Common myeloid progenitor, CD34-positive (primary cell): ENCODE measurements at regions not wholly inside any gene's neighbourhood (a gene's known extent, or its start where the extent isn't known, plus 50 kb on each side); places are given as distances from the start of the nearest gene placed in this dataset.

Experiments
- CTCF ChIA-PET: fragments of 350-600 bp; sonication (Branson Sonifier 250); formaldehyde crosslinking; loops from one replicate; lab custom pipeline; 2021; ENCODE audit warnings: antibody characterized with exemption; lab: Charles Lee
- POLR2A ChIA-PET: fragments of 350-600 bp; sonication (Branson Sonifier 250); formaldehyde crosslinking; loops from one replicate; lab custom pipeline; 2021; ENCODE audit warnings: antibody characterized with exemption; lab: Charles Lee
- DNase-seq, 3 donors: peaks; one replicate each; pipeline versions ENCODE4 v3.0.0 to v3.0.0-alpha.2; 2013
- H3K27ac ChIP-seq, 2 experiments: 1 replicate in 1 of 2; 2 replicates in 1 of 2; pipeline ENCODE4 v1.7.0; 2013; ENCODE audit warnings: inconsistent platforms in 2 of 2, low read length in 2 of 2, mild to moderate bottlenecking in 2 of 2, low read depth in 1 of 2, moderate library complexity in 1 of 2; ENCODE audit not compliant: severe bottlenecking in 2 of 2, insufficient read depth in 1 of 2, poor library complexity in 1 of 2
- H3K27me3 ChIP-seq, 5 experiments: replicated peaks in 2 of 5; 1 replicate in 3 of 5; 2 replicates in 2 of 5; pipeline versions ENCODE4 v1.6.1 to v1.7.0; 2013; ENCODE audit warnings: low read length in 4 of 5, mild to moderate bottlenecking in 2 of 5, moderate library complexity in 2 of 5, inconsistent platforms in 1 of 5; ENCODE audit not compliant: insufficient read depth in 5 of 5, control insufficient read depth in 4 of 5
- H3K36me3 ChIP-seq, 4 experiments: 1 replicate in 2 of 4; 2 replicates in 2 of 4; pipeline versions ENCODE4 v1.6.1 to v1.7.0; 2013; ENCODE audit warnings: low read length in 3 of 4, control low read depth in 1 of 4, mild to moderate bottlenecking in 1 of 4; ENCODE audit not compliant: control insufficient read depth in 4 of 4, insufficient read depth in 4 of 4
- H3K4me1 ChIP-seq, 4 experiments: 1 replicate in 3 of 4; 2 replicates in 1 of 4; pipeline versions ENCODE4 v1.6.1 to v1.7.1; 2013; ENCODE audit warnings: low read length in 3 of 4, mild to moderate bottlenecking in 3 of 4, control low read depth in 1 of 4, inconsistent platforms in 1 of 4, moderate library complexity in 1 of 4; ENCODE audit not compliant: control insufficient read depth in 4 of 4, insufficient read depth in 4 of 4; ENCODE audit errors: control extremely low read depth in 1 of 4
- H3K4me3 ChIP-seq, 7 experiments: 1 replicate in 4 of 7; 2 replicates in 3 of 7; pipeline versions ENCODE4 v1.5.1 to v1.7.0; 2013; ENCODE audit warnings: mild to moderate bottlenecking in 7 of 7, low read length in 6 of 7, moderate library complexity in 6 of 7, inconsistent platforms in 2 of 7, low read depth in 2 of 7, control low read depth in 1 of 7; ENCODE audit not compliant: insufficient read depth in 4 of 7, control insufficient read depth in 1 of 7; ENCODE audit errors: extremely low read depth in 1 of 7
- H3K9me3 ChIP-seq, 5 experiments: 1 replicate in 4 of 5; 2 replicates in 1 of 5; pipeline versions ENCODE4 v1.6.1 to v1.7.1; 2013; ENCODE audit warnings: low read length in 4 of 5, mild to moderate bottlenecking in 2 of 5, inconsistent platforms in 1 of 5, low read depth in 1 of 5, moderate library complexity in 1 of 5; ENCODE audit not compliant: control insufficient read depth in 4 of 5, insufficient read depth in 2 of 5; ENCODE audit errors: control extremely low read depth in 1 of 5
- WGBS: methylation state at CpG from one replicate; pipeline ENCODE4 v1.1.5; 2013; ENCODE audit not compliant: insufficient coverage; 5-methylcytosine and 5-hydroxymethylcytosine counted together

DNA sequence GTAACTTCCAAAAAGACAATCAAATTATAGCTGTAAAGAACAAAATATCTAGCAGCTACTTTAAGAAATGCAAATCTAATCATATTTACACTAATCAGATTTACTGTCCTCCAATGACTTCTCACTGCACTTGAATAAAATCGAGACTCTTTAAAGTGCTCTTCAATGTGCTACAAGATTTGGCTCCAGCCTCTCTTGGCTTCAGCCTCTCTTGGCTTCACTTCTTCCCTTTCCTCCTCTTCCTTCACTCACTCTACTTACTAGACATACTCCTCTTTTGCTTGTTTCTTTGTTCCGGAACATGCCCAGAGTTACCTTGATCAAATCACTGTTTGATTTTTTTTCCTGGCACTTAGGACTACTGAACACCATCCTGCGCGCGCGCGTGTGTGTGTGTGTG is 495.4 kb downstream of the LMO7 start:
- Histone ChIP-seq H3K36me3 (no peaks in the 10 kb centered on the region), H3K9me3 (peaks cover 0 to 2% (median 0%) of the 10 kb centered on the region in 5 experiments), H3K4me3 (no peak overlapping the region), H3K4me1 (no peaks in the 10 kb centered on the region), H3K27me3 (no peaks in the 10 kb centered on the region), H3K27ac (no peak overlapping the region)
- CTCF ChIA-PET, result no interaction called here
- WGBS, result 100% methylated on average over 1 of the region's 7 CpGs
- POLR2A ChIA-PET, result no interaction called here
- no peak for DNase-seq

DNA sequence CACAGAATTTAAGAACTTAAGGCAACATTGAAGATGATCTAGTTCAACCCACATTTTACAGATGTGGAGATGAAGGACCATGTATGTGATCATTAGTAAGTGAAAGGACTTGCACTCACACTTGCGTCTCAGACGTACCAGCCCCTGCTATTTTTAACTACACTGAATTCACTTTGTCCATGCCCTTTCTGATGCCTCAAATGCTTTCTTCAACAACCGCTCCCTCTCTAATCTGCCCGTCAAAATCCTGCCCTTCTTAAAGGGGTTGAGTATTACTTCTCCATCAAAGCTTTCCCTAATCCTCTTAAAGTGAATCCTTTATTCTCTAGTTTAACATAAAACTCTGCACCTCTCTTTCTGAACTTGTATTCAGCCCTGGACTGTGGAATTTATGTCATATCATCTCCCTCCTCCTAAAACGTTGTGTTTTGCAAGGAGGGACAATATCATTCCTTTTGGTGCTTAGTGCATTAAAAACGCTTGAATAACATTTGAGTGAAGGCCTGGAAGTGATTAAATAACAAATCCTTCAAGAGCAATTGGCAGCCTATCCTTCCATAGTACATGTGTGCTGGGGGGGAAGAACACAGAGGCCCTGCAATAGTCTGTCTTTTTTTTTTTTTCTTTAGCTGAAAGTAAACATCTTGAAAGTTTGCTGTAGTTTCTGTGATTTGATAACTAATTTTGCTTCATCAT is 493.3 kb downstream of the LMO7 start:
- H3K27me3 ChIP-seq, result no peaks in the 10 kb centered on the region
- H3K9me3 ChIP-seq, result peaks cover 0 to 8% (median 1%) of the 10 kb centered on the region in 5 experiments
- no peaks in the 10 kb centered on the region for H3K36me3 ChIP-seq
- H3K4me3 ChIP-seq, result no peak overlapping the region
- H3K27ac ChIP-seq, result no peak overlapping the region
- ChIA-PET CTCF (no interaction called here), POLR2A (no interaction called here)
- WGBS, result 100% methylated on average over 4 of the region's 6 CpGs
- H3K4me1 ChIP-seq, result no peaks in the 10 kb centered on the region
- DNase-seq, result no peak

DNA sequence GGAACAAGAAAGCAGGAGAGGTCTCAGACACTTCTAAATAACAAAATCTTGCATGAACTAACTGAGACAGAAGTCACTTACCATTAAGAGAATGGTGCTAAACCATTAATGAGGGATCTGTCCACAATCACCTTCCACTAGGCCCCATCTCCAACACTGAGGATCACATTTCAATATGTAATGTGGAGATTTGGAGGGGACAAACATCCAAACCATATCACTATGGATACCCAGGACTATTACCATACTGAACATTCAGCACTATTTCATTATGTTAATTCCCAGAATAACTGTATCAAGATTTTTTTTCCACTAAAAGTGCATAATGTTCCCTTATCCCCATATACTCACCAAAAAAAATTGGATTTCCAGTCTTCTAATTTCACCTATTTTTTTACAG is 491.8 kb downstream of the LMO7 start:
- no peak overlapping the region for H3K27ac ChIP-seq
- no peaks in the 10 kb centered on the region for H3K36me3 ChIP-seq
- DNase-seq, result no peak
- H3K27me3 ChIP-seq, result no peaks in the 10 kb centered on the region
- ChIA-PET CTCF (no interaction called here), POLR2A (no interaction called here)
- H3K4me1 ChIP-seq, result no peaks in the 10 kb centered on the region
- H3K9me3 ChIP-seq, result peaks cover 0 to 20% (median 7%) of the 10 kb centered on the region in 5 experiments
- H3K4me3 ChIP-seq, result no peak overlapping the region

DNA sequence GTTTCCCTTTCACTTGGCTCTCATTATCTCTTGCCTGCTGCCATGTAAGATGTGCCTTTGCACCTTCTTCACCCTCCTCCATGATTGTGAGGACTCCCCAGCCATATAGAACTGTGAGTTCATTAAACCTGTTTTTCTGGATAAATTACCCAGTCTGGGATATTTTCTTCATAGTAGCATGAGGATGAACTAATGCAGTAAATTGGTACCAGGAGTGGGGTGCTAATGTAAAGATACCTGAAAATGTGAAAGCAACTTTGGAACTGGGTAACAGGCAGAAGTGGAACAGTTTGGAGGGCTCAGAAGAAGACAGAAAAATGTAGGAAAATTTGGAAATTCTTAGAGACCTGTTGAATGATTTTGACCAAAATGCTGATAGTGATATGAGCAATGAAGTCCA is 487.4 kb downstream of the LMO7 start:
- Histone ChIP-seq H3K27me3 (no peaks in the 10 kb centered on the region), H3K4me3 (no peak overlapping the region), H3K27ac (no peak overlapping the region), H3K9me3 (peaks cover 0 to 21% (median 7%) of the 10 kb centered on the region in 5 experiments), H3K36me3 (no peaks in the 10 kb centered on the region), H3K4me1 (no peaks in the 10 kb centered on the region)
- no peak for DNase-seq
- POLR2A ChIA-PET, result no interaction called here
- CTCF ChIA-PET, result no interaction called here

DNA sequence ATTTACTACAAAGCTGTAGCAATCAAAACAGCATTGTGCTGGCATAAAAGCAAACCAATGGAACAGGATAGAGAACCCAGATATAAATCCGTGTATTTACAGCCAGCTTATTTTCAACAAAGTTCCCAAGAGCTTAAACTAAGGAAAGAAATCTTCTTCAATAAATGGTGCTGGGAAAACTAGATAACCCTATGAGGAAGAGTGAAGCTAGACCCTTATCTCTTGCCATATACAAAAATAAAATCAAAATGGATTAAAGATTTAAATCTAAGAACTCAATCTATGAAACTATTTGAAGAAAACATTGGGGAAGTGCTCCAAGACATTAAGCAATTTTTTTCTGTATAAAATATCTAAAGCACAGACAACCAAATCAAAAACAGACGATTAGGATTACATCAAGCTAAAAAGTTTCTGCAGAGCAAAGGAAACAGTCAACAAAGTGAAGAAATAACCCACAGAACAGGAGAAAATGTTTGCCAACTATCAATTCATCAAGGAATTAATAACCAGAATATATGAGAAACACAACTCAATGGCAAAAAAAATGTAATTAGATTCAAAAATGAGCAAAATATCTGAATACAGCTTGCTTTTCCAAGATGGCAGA is 480.7 kb downstream of the LMO7 start:
- no peaks in the 10 kb centered on the region for H3K36me3 ChIP-seq
- no peaks in the 10 kb centered on the region for H3K27me3 ChIP-seq
- no CpG with 5 or more reads among the region's 2 CpGs for WGBS
- DNase-seq, result no peak
- no peak overlapping the region for H3K27ac ChIP-seq
- ChIA-PET CTCF (no interaction called here), POLR2A (no interaction called here)
- H3K4me3 ChIP-seq, result no peak overlapping the region
- peaks cover 0 to 6% (median 2%) of the 10 kb centered on the region in 5 experiments for H3K9me3 ChIP-seq
- no peaks in the 10 kb centered on the region for H3K4me1 ChIP-seq

DNA sequence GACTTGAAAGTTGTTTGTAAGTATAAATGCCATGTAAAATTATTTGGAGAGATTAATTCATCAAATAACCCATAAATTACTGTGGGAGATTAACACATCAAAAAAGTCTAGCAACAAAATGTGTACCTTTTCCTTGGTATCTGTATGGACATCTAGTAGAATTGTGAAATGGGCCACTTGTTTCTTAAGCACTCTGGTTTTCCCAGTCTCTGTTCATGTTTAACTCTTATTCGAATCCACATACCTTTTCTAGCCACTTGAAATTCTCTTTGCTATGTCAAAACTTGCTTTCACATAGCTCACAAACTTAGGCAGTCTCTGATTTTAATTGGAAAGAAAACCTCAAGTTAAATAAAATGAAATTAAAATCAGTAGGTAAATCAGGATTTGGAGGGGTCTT is 470.6 kb downstream of the LMO7 start:
- Histone ChIP-seq H3K27ac (no peak overlapping the region), H3K4me1 (no peaks in the 10 kb centered on the region), H3K9me3 (no peaks in the 10 kb centered on the region), H3K4me3 (no peak overlapping the region), H3K27me3 (no peaks in the 10 kb centered on the region), H3K36me3 (no peaks in the 10 kb centered on the region)
- ChIA-PET POLR2A (no interaction called here), CTCF (no interaction called here)
- no peak for DNase-seq
- no CpG with 5 or more reads among the region's 1 CpG for WGBS

DNA sequence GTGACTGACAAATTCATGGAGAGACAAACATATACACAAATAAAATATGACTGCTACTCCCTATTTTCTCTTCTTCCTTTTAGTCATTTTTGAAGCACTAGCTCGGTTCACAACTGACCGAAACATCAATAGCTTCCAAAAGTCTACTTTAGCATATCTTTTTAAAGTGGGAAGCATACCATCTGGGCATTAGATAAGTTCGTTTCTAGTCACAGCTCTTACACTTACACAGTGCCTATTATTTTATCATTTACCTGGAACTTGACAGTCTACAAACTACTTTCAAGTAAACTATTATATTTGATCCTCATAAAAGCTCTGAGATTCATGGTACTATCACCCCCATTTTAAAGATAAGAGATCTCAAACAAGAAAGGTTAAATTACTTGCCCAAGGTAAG is 458.5 kb downstream of the LMO7 start:
- Histone ChIP-seq H3K27me3 (no peaks in the 10 kb centered on the region), H3K4me3 (no peak overlapping the region), H3K36me3 (no peaks in the 10 kb centered on the region), H3K9me3 (no peaks in the 10 kb centered on the region), H3K4me1 (no peaks in the 10 kb centered on the region), H3K27ac (no peak overlapping the region)
- ChIA-PET POLR2A (no interaction called here), CTCF (no interaction called here)
- DNase-seq, result peak in 1 of 3 donors; percentile 0
- 100% methylated on average over 3 of the region's 3 CpGs for WGBS
